ENCODE measurements at regions not wholly inside any gene's neighbourhood (a gene's known extent, or its start where the extent isn't known, plus 50 kb on each side); places are given as distances from the start of the nearest gene placed in this dataset.

DNA sequence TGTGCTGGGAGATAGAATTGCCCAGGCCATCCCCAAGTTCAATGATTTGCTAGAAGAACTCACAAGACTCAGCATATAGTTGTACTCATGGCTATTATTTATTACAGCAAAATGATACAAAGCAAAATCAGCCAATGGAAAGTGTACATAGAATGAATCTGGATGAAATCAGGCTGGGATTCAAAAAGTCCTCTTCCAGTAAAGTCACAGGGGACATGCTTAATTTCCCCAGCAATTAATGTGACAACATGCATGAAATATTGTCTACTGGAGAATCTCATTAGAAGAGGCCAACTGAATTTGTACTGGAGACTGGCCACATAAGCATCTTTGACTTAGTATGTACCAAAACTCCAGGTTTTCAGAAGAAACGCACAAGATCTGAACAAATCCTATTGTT is 1043.1 kb downstream of the NAALADL2 start:
- peaks cover 1% of the 10 kb centered on the region for H3K36me3 Mint-ChIP-seq (ENCODE audit: low read depth, unreplicated experiment)
- no peaks in the 10 kb centered on the region for H3K4me1 Mint-ChIP-seq (ENCODE audit: low read depth, unreplicated experiment)
- Histone ChIP-seq H3K4me3 (ENCODE audit: insufficient read depth, low read depth, low read length) (no peak overlapping the region), H4K20me1 (ENCODE audit: insufficient read depth, low read length) (no peaks in the 10 kb centered on the region), H3K79me2 (ENCODE audit: insufficient read depth, low read length) (no peaks in the 10 kb centered on the region), H2AFZ (ENCODE audit: low read depth, low read length) (no peak overlapping the region), H3K4me1 (ENCODE audit: insufficient read depth, low read length) (no peaks in the 10 kb centered on the region), H3K9me3 (ENCODE audit: insufficient read depth, low read depth, low read length) (no peaks in the 10 kb centered on the region), H3K27ac (ENCODE audit: low read depth, low read length) (no peak overlapping the region), H3K36me3 (ENCODE audit: insufficient read depth, low read length) (no peaks in the 10 kb centered on the region), H3K9ac (ENCODE audit: low read length) (no peak overlapping the region), H3K27me3 (ENCODE audit: insufficient read depth, low read length) (no peaks in the 10 kb centered on the region), H3K4me2 (ENCODE audit: low read length) (no peak overlapping the region)
- H3K9me3 Mint-ChIP-seq (ENCODE audit: unreplicated experiment) = no peaks in the 10 kb centered on the region
- peak overlapping the region; percentile 20 for H3K4me3 Mint-ChIP-seq (ENCODE audit: unreplicated experiment)
- TF ChIP-seq, protein P1, sequence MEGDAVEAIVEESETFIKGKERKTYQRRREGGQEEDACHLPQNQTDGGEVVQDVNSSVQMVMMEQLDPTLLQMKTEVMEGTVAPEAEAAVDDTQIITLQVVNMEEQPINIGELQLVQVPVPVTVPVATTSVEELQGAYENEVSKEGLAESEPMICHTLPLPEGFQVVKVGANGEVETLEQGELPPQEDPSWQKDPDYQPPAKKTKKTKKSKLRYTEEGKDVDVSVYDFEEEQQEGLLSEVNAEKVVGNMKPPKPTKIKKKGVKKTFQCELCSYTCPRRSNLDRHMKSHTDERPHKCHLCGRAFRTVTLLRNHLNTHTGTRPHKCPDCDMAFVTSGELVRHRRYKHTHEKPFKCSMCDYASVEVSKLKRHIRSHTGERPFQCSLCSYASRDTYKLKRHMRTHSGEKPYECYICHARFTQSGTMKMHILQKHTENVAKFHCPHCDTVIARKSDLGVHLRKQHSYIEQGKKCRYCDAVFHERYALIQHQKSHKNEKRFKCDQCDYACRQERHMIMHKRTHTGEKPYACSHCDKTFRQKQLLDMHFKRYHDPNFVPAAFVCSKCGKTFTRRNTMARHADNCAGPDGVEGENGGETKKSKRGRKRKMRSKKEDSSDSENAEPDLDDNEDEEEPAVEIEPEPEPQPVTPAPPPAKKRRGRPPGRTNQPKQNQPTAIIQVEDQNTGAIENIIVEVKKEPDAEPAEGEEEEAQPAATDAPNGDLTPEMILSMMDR (IDR thresholded peaks at IDR 0.05; ENCODE audit: insufficient read depth, low read depth, low read length) = no peak
- no peak for TF ChIP-seq EZH2 (IDR thresholded peaks at IDR 0.05; ENCODE audit: insufficient read depth, low read length)
- DNase-seq (ENCODE audit: low read depth) = no peak
- no peak for FAIRE-seq
- H3K27me3 Mint-ChIP-seq (ENCODE audit: low read depth, unreplicated experiment) = no peaks in the 10 kb centered on the region
- H3K27ac Mint-ChIP-seq (ENCODE audit: unreplicated experiment) = no peak overlapping the region

DNA sequence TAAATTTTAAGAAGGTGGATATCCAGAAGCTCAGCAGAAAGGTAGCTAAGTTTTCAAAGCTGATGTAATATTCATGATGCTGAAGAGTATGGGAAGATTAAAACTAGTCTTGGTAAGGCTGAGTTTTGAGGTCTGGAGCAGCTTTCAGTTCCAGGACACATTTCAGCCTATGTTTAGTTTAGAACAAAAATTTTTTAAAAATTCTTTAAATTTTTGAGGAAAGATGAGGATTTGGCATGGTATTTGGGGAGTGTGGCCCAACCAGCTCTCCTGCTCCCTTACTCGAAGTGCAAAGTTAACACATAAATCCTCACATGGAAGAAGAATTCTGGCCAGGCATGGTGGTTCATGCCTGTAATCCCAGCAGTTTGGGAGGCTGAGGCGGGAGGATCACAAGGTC is 1039.1 kb downstream of the NAALADL2 start:
- Mint-ChIP-seq H3K4me3 (ENCODE audit: unreplicated experiment) (no peak overlapping the region), H3K27me3 (ENCODE audit: low read depth, unreplicated experiment) (no peaks in the 10 kb centered on the region)
- no peak for FAIRE-seq

DNA sequence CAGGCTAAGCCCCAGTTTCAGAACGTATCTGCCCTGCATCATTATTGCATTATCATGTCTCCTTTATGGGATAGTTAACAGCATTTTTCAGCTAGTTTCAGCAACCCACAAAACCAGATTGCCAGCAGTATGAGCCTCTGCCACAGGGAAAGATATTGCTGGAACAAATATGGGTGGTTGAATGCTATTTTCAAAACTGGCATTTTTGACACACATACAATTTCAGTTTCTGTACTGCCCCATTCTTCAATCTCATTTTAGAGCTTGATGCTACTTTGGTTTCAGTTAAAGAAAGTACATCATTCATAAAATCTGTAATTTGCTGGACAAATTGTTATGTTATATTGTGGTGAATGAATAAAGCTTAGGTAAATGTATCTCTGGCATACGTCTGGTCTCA is 1037.5 kb downstream of the NAALADL2 start:
- no peak overlapping the region for H3K9ac ChIP-seq (ENCODE audit: low read length)
- no peaks in the 10 kb centered on the region for H3K4me1 ChIP-seq (ENCODE audit: insufficient read depth, low read length)
- no peaks in the 10 kb centered on the region for H3K27me3 ChIP-seq (ENCODE audit: insufficient read depth, low read length)
- no peak overlapping the region for H2AFZ ChIP-seq (ENCODE audit: low read depth, low read length)
- H3K36me3 ChIP-seq (ENCODE audit: insufficient read depth, low read length) = no peaks in the 10 kb centered on the region
- Mint-ChIP-seq H3K4me3 (ENCODE audit: unreplicated experiment) (no peak overlapping the region), H3K27ac (ENCODE audit: unreplicated experiment) (no peak overlapping the region), H3K9me3 (ENCODE audit: unreplicated experiment) (no peaks in the 10 kb centered on the region), H3K4me1 (ENCODE audit: low read depth, unreplicated experiment) (no peaks in the 10 kb centered on the region), H3K27me3 (ENCODE audit: low read depth, unreplicated experiment) (no peaks in the 10 kb centered on the region), H3K36me3 (ENCODE audit: low read depth, unreplicated experiment) (peaks cover 1% of the 10 kb centered on the region)
- no peak for TF ChIP-seq EZH2 (IDR thresholded peaks at IDR 0.05; ENCODE audit: insufficient read depth, low read length)
- TF ChIP-seq, protein P1 (IDR thresholded peaks at IDR 0.05; ENCODE audit: insufficient read depth, low read depth, low read length) = no peak
- DNase-seq (ENCODE audit: low read depth) (no peak), FAIRE-seq (no peak)
- H3K4me3 ChIP-seq (ENCODE audit: insufficient read depth, low read depth, low read length) = no peak overlapping the region
- no peak overlapping the region for H3K27ac ChIP-seq (ENCODE audit: low read depth, low read length)
- H3K4me2 ChIP-seq (ENCODE audit: low read length) = no peak overlapping the region
- no peaks in the 10 kb centered on the region for H3K79me2 ChIP-seq (ENCODE audit: insufficient read depth, low read length)
- H4K20me1 ChIP-seq (ENCODE audit: insufficient read depth, low read length) = no peaks in the 10 kb centered on the region
- no peaks in the 10 kb centered on the region for H3K9me3 ChIP-seq (ENCODE audit: insufficient read depth, low read depth, low read length)

More for the DNA sequence above, 1039.1 kb downstream of the NAALADL2 start:
- Histone ChIP-seq H4K20me1 (ENCODE audit: insufficient read depth, low read length) (no peaks in the 10 kb centered on the region), H3K4me3 (ENCODE audit: insufficient read depth, low read depth, low read length) (no peak overlapping the region), H3K4me2 (ENCODE audit: low read length) (no peak overlapping the region), H2AFZ (ENCODE audit: low read depth, low read length) (no peak overlapping the region), H3K27ac (ENCODE audit: low read depth, low read length) (no peak overlapping the region), H3K27me3 (ENCODE audit: insufficient read depth, low read length) (no peaks in the 10 kb centered on the region), H3K79me2 (ENCODE audit: insufficient read depth, low read length) (no peaks in the 10 kb centered on the region), H3K9me3 (ENCODE audit: insufficient read depth, low read depth, low read length) (no peaks in the 10 kb centered on the region), H3K4me1 (ENCODE audit: insufficient read depth, low read length) (no peaks in the 10 kb centered on the region), H3K36me3 (ENCODE audit: insufficient read depth, low read length) (no peaks in the 10 kb centered on the region), H3K9ac (ENCODE audit: low read length) (no peak overlapping the region)
- Mint-ChIP-seq H3K4me1 (ENCODE audit: low read depth, unreplicated experiment) (no peaks in the 10 kb centered on the region), H3K27ac (ENCODE audit: unreplicated experiment) (no peak overlapping the region), H3K9me3 (ENCODE audit: unreplicated experiment) (no peaks in the 10 kb centered on the region), H3K36me3 (ENCODE audit: low read depth, unreplicated experiment) (peaks cover 1% of the 10 kb centered on the region)
- DNase-seq (ENCODE audit: low read depth) = no peak
- TF ChIP-seq, protein P1 (IDR thresholded peaks at IDR 0.05; ENCODE audit: insufficient read depth, low read depth, low read length) = no peak
- TF ChIP-seq EZH2 (IDR thresholded peaks at IDR 0.05; ENCODE audit: insufficient read depth, low read length) = no peak

Data from astrocyte (in vitro differentiated cells and primary cell).